Adipose tissue (tissue), 3 donors: ENCODE measurements at regions not wholly inside any gene's neighbourhood (a gene's known extent, or its start where the extent isn't known, plus 50 kb on each side); places are given as distances from the start of the nearest gene placed in this dataset.
"Not testable (repeated sequence)": the region's sequence is repeated elsewhere in the genome, so short reads cannot be mapped to it uniquely, and the experiment has no call there.

ENCODE experiments used
- H3K27ac ChIP-seq: one replicate; pipeline ENCODE4 v1.5.1; 2013; ENCODE audit warnings: low read depth, low read length
- WGBS, 3 donors: extraction: QIAGEN DNeasy Blood & Tissue Kit; methylation state at CpG; one replicate each; pipeline ENCODE4 v1.1.7; 2013; 5-methylcytosine and 5-hydroxymethylcytosine counted together
- donor health status: healthy with polysubstance abuse.
- donor health status: Bipolar disorder and iron deficiency.
- donor health status: healthy.

- no peak overlapping the region for H3K27ac ChIP-seq
- 82 to 87% (median 82%) methylated on average over 3 of the region's 3 CpGs for WGBS, 3 donors
Observed at GRCh38 chr3:107205358-107205757, 171.9 kb upstream of the CCDC54 start.

DNA sequence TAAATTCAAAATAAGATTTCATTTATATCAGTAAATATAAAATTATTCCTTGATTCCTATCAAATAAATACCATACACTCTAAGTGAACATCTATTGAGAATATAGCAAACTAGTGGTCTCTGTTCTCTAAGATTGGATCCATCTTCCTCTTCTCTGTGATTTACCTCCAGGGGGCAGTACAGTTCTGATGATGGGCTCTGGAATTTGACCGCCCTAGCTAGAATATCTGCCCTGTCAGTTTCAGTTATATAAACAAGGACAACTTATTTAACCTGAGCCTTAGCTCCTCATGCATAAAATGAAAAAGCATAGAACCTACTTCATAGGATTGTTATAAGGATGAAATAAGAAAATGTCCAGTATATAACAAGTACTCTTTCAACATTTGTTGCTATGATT, 171.1 kb upstream of the CCDC54 start:
- 38 to 73% (median 55%) methylated on average over 1 of the region's 1 CpG for WGBS, 3 donors
- H3K27ac ChIP-seq, result no peak overlapping the region

DNA sequence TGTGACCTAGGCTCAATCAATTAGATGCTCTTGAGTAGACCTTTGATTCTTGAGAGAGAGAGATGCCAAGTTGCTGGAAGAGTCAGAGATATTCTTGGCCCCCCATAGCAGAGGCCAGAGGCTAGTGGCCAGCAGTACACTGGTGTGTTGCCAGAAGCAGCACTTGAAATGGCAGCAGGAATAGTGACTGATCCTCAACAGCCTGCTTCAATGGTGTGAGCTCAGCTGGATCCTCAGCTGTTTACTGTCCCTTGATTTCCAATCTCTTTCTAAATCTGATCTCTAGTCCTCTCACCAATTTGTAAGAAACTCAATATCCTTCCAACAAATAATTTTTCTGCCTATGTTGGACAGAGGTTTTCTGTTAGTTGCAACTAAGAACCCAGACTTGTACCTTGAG, 170.3 kb upstream of the CCDC54 start:
- no peak overlapping the region for H3K27ac ChIP-seq

DNA sequence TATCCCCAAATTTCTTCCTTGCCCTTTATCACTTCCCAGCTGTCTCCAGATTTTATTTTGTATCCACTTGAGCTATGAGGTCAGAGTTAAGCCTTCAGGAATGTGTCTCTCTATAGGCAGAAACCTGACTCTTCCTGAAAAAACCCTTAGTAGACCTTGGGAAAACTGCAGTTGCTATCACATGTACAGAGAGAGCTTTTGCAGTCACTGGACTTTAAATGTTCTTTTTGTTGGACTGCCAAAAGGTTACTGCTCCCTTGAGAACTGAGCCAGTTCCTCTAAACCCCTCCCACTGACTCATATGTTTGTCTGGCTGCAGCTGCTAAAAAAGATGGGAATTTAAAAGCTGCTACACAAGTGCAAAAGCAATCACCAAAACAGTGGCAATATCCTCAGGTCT, 169.1 kb upstream of the CCDC54 start:
- H3K27ac ChIP-seq, result no peak overlapping the region

DNA sequence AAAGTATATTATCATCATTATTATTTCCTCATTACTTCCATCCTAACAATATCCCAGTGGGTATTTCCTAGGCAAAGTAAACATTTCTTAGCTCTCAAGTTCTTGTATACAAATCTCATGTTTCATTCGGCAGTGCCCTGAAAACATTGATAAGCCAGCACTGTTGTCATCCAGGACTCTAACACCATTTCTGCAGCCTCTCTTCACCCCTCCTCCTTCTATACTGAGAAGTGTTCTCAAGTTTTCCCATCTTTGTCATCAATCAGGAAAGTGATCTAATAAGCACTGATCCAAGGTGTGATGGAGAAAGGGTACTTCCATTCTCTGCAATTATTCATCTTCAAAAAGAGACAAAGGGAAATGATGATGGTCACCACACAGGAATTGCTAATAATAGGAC, 168.4 kb upstream of the CCDC54 start:
- no peak overlapping the region for H3K27ac ChIP-seq
- 15 to 47% (median 33%) methylated on average over 1 of the region's 1 CpG for WGBS, 3 donors

DNA sequence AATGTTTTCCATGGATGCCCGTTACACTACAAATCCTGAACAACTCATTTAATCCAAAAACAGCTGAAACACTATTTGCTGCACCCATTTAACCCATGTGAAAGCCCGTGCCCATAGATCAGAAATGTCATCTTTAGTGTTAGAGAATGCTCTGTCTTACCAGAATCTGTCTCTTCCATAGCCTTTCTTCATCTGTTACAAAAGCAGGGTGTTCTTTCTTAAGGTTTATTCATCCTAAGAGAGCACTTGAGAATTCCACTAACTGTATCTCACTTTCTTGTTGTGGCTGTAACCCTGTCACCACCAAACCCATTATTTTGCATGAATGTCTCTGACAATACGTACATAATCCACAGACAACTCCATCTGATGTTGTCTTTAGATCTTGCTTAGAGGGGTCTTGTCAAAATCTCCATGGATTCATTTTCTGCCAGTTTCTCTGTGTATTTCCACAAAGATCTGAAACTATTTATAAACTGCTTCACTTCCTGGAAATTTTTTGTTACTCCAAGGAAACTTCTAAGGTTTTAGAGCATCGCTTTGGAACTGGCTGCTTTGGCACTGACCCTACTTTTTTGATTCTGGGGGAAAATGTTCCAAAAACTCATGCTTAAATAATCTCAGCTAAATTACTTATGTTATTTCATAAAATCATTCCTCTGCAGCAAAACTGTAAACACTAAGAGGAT, 167.8 kb upstream of the CCDC54 start:
- H3K27ac ChIP-seq, result no peak overlapping the region
- 62 to 82% (median 63%) methylated on average over 4 of the region's 4 CpGs for WGBS, 3 donors

- WGBS, 3 donors, result 75 to 88% (median 80%) methylated on average over 1 of the region's 1 CpG
- H3K27ac ChIP-seq, result no peak overlapping the region
Observed at GRCh38 chr3:107211608-107212007, 165.6 kb upstream of the CCDC54 start.

GRCh38 chr3:107212618-107213017, 164.6 kb upstream of the CCDC54 start:
- H3K27ac ChIP-seq, result no peak overlapping the region
- WGBS, 3 donors, result 60 to 70% (median 67%) methylated on average over 3 of the region's 3 CpGs

DNA sequence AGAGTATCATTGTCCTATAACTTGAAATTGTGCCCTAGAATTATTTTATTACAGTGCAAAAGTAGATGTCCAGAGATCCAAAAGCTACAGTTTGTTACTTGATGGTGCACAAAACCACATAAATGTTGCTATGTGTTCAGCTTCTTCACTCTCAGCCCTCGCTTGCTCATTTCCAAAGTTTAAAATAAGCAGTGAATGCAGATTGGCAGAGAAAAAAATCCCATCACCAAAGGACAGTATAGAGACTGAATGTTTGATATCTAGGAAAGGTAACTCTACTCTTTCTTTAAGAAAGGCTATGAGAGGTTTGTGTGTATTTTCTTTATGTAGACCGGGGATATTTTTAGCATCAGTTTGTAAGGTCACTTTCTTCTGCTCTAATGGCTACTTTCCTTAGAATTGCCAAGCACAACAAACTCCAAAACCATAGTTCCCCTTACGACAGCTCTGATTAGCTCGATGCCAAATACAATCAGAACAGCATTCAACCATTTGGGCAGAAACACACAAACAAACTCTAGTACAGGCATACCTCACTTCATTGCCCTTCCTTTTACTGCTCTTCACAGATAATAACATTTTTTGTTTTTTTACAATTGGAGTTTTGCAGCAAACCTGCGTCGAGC, 164.1 kb upstream of the CCDC54 start:
- no peak overlapping the region for H3K27ac ChIP-seq
- WGBS, 3 donors, result 87 to 91% (median 88%) methylated on average over 6 of the region's 6 CpGs

GRCh38 chr3:107216229-107216628, 161.0 kb upstream of the CCDC54 start:
- H3K27ac ChIP-seq, result no peak overlapping the region
- WGBS, 3 donors, result 93 to 98% (median 94%) methylated on average over 5 of the region's 5 CpGs

GRCh38 chr3:107216711-107217110, 160.5 kb upstream of the CCDC54 start:
- no peak overlapping the region for H3K27ac ChIP-seq
- 71 to 87% (median 85%) methylated on average over 3 of the region's 3 CpGs for WGBS, 3 donors

GRCh38 chr3:107217172-107217571, 160.1 kb upstream of the CCDC54 start:
- H3K27ac ChIP-seq, result no peak overlapping the region
- 82 to 89% (median 85%) methylated on average over 5 of the region's 5 CpGs for WGBS, 3 donors

DNA sequence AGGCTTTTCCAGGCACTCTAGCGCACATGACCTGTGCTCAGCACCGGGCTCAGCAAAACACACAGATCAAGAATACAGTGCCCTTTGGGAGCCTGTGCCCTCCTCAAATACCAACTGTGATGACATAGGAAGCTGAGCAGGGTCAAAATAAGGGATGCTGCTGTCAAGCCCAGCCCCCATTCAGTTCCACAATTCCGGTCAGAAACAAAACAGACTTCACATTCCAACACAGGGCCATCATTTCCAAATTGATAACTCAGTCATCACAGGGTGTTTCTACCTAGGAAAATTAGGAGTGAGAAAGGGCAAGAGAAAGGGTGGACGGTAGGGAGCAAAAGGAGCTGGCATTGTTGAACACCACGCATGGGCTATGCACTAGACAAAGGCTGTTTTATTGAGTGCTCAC, 158.4 kb upstream of the CCDC54 start:
- no peak overlapping the region for H3K27ac ChIP-seq
- WGBS, 3 donors, result 88 to 89% (median 88%) methylated on average over 5 of the region's 5 CpGs

DNA sequence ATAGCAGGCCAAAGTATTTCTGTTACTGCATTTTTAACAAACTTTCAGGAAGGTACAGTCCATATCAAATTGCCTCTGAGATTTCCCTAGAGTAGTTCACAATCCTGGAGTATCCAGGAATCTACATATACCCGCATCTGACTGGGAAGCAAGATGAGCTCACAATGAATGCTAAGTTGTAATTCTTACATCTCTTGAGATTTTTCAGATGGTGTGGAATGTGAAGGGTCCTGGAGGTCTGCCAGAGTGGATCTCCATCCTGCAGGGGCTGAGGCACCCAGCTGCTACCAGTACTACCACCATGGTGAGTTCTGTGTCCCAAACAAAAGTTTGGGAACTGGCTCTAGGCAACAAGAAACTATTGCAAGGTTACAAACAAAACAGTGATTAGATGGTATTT, 156.7 kb upstream of the CCDC54 start:
- WGBS, 3 donors, result 88 to 100% (median 92%) methylated on average over 1 of the region's 1 CpG
- no peak overlapping the region for H3K27ac ChIP-seq

GRCh38 chr3:107221856-107222255, 155.4 kb upstream of the CCDC54 start:
- no peak overlapping the region for H3K27ac ChIP-seq
- WGBS, 3 donors, result 89 to 99% (median 94%) methylated on average over 2 of the region's 2 CpGs

- 58 to 71% (median 69%) methylated on average over 4 of the region's 4 CpGs for WGBS, 3 donors
Observed at GRCh38 chr3:107222907-107223306, 154.3 kb upstream of the CCDC54 start.

GRCh38 chr3:107224026-107224596, 153.1 kb upstream of the CCDC54 start:
- no peak overlapping the region for H3K27ac ChIP-seq
- 59 to 68% (median 65%) methylated on average over 2 of the region's 2 CpGs for WGBS, 3 donors

More at GRCh38 chr3:107222907-107223306, 154.3 kb upstream of the CCDC54 start:
- H3K27ac ChIP-seq, result no peak overlapping the region

GRCh38 chr3:107227091-107227490, 150.1 kb upstream of the CCDC54 start:
- no peak overlapping the region for H3K27ac ChIP-seq
- WGBS, 3 donors, result 76 to 89% (median 86%) methylated on average over 1 of the region's 1 CpG

DNA sequence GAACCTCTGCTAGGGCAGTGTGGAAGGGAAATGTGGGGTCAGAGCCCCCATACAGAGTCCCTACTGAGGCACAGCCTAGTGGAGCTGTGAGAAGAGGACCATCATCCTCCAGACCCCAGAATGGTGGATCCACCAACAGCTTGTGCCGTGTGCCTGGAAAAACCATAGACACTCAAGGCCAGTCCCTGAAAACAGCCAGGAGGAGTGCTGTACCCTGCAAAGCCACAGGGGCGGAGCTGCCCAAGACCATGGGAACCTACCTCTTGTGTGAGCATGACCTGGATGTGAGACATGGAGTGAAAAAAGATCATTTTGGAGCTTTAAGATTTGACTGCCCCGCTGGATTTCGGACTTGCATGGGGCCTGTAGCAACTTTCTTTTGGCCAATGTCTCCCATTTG, 143.4 kb upstream of the CCDC54 start:
- not testable (repeated sequence) for H3K27ac ChIP-seq
- WGBS, 3 donors, result 87 to 98% (median 96%) methylated on average over 4 of the region's 4 CpGs
